GM12873 (cell line): ENCODE measurements at regions not wholly inside any gene's neighbourhood (a gene's known extent, or its start where the extent isn't known, plus 50 kb on each side); places are given as distances from the start of the nearest gene placed in this dataset.

Experiments used
- CTCF ChIP-seq: IDR thresholded peaks from 2 replicates; pipeline ENCODE4 v1.5.1; 2012; ENCODE audit warnings: low read depth, mild to moderate bottlenecking, moderate library complexity, low read length, control low read depth; ENCODE audit not compliant: insufficient read depth; ENCODE audit errors: missing control alignments

GRCh38 chr11:115111066-115111465, 393.1 kb downstream of the CADM1 start:
- TF ChIP-seq CTCF: no peak

GRCh38 chr11:115112754-115113153, 391.5 kb downstream of the CADM1 start:
- TF ChIP-seq CTCF: no peak

GRCh38 chr11:115117956-115118493, 386.2 kb downstream of the CADM1 start:
- no peak for TF ChIP-seq CTCF

DNA sequence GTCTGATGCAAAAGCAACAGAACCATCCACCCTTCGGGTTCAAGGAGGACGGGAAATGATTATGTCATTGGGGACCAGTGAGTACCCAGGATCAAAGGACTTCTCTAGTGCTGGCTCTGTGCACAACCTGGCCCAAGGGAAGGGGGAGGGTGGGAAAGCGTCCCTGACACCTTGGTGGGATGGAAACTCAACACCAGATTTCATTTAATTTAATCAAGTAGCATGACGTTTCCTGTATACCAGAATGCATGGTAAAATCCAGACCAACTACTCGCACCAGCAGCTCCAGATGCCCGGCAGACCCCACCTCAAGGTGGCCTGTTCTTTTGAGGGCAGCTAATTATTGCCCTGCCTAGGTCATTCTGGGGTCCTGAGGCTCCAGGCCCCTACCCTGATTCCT, 385.1 kb downstream of the CADM1 start:
- no peak for TF ChIP-seq CTCF
